NT2/D1 (cell line): ENCODE measurements at regions not wholly inside any gene's neighbourhood (a gene's known extent, or its start where the extent isn't known, plus 50 kb on each side); places are given as distances from the start of the nearest gene placed in this dataset.

ENCODE experiments used
- YY1 ChIP-seq: IDR thresholded peaks from 2 replicates; pipeline ENCODE4 v1.6.1; 2011; ENCODE audit not compliant: insufficient read length, insufficient read depth
- ZNF274 ChIP-seq: IDR thresholded peaks from 2 replicates; pipeline ENCODE4 v1.6.1; 2011; ENCODE audit warnings: mild to moderate bottlenecking, low read depth, low read length

DNA sequence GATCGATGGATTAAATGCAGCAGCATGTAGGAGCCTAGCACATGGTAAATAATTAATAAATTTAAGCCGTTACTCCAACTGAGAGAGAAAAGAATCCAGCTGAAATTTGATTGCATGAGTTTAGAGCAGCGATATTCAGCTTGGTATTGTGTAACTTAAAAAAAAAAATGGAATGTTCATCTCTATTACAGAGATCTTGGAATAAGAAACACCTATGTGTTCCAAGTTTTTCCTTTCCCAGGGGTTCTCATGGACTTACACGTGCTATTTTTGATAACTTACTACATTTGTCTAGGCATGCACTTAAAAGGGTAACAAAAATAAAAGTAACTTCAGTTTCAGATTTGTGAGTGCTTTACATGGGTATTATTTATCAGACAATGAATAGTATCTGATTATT, 122.8 kb downstream of the RASSF9 start:
- TF ChIP-seq YY1 (no peak), ZNF274 (no peak)
